Prostate gland (tissue), 2 donors: ENCODE measurements at regions not wholly inside any gene's neighbourhood (a gene's known extent, or its start where the extent isn't known, plus 50 kb on each side); places are given as distances from the start of the nearest gene placed in this dataset.

ENCODE experiments used
- DNase-seq: peaks from one replicate; pipeline ENCODE4 v3.0.0-alpha.2; 2019; ENCODE audit warnings: low spot score
- H3K27ac ChIP-seq, 2 donors: fragments of 200-600 bp; sonication (generic); 2 replicates each; pipeline ENCODE4 v1.5.1; 2017 to 2019
- H3K27me3 ChIP-seq: fragments of 200-600 bp; sonication (generic); replicated peaks from 2 replicates; pipeline ENCODE4 v1.5.1; 2019; ENCODE audit not compliant: insufficient read depth
- H3K36me3 ChIP-seq, 2 donors: fragments of 200-600 bp; sonication (generic); 1 replicate in 1 of 2; 2 replicates in 1 of 2; pipeline versions ENCODE4 v1.5.1 to v1.8.1; 2017 to 2019
- H3K4me1 ChIP-seq: fragments of 200-600 bp; sonication (generic); replicated peaks from 2 replicates; pipeline ENCODE4 v1.5.1; 2019
- H3K4me3 ChIP-seq, 2 donors: fragments of 200-600 bp; sonication (generic); 2 replicates each; pipeline ENCODE4 v1.5.1; 2017 to 2019
- H3K9me3 ChIP-seq: fragments of 200-600 bp; sonication (generic); 2 replicates; pipeline ENCODE4 v1.5.1; 2017
- POLR2A ChIP-seq: fragments of 450-650 bp; IDR thresholded peaks from one replicate; pipeline ENCODE4 v1.6.1; 2016; ENCODE audit warnings: antibody characterized with exemption, mild to moderate bottlenecking
- POLR2AphosphoS5 ChIP-seq: sonication (generic); formaldehyde crosslinking; IDR thresholded peaks from one replicate; pipeline ENCODE4 v1.6.1; 2017; ENCODE audit warnings: antibody characterized with exemption
- WGBS: methylation state at CpG from one replicate; pipeline ENCODE4 v1.1.5; 2018; 5-methylcytosine and 5-hydroxymethylcytosine counted together
- intact Hi-C: fragments of 100-400 bp; cut with DNase I; formaldehyde crosslinking; loops from one replicate; pipeline ENCODE4 v1.14.2; 2022
- TF ChIP-seq, protein P1 (sequence below), 4 experiments: fragments of 200-600 bp in 2 of 4; fragments of 450-650 bp in 2 of 4; sonication (generic) in 2 of 4; IDR thresholded peaks; 1 replicate in 3 of 4; 2 replicates in 1 of 4; pipeline ENCODE4 v1.5.1; 2016 to 2019; ENCODE audit warnings: antibody characterized with exemption in 4 of 4, mild to moderate bottlenecking in 2 of 4, moderate library complexity in 2 of 4

DNA sequence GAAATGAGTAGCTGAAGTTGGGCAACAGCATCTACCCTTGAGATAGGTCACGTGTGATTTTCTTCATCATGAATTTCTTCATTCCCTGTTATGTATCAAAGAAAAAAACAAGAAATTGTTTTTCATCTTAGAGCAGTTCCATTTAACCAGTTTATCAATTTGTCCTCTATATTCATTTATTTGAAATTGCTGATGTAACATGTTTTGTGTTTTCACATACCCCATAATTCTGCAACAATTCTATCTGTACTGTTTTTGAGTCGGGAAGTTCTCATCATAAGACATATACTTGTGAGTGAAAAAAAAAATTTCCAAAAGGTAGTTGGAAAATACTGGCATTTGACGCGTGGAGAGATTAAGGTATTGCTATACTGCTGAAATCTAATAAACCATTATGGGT lies 422.6 kb upstream of the REG3G start:
- TF ChIP-seq POLR2AphosphoS5 (no peak), POLR2A (no peak)
- TF ChIP-seq, protein P1, sequence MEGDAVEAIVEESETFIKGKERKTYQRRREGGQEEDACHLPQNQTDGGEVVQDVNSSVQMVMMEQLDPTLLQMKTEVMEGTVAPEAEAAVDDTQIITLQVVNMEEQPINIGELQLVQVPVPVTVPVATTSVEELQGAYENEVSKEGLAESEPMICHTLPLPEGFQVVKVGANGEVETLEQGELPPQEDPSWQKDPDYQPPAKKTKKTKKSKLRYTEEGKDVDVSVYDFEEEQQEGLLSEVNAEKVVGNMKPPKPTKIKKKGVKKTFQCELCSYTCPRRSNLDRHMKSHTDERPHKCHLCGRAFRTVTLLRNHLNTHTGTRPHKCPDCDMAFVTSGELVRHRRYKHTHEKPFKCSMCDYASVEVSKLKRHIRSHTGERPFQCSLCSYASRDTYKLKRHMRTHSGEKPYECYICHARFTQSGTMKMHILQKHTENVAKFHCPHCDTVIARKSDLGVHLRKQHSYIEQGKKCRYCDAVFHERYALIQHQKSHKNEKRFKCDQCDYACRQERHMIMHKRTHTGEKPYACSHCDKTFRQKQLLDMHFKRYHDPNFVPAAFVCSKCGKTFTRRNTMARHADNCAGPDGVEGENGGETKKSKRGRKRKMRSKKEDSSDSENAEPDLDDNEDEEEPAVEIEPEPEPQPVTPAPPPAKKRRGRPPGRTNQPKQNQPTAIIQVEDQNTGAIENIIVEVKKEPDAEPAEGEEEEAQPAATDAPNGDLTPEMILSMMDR (IDR thresholded peaks at IDR 0.05) = no peak
- H3K4me3 ChIP-seq = no peak overlapping the region
- H3K4me1 ChIP-seq = no peaks in the 10 kb centered on the region
- no peaks in the 10 kb centered on the region for H3K27me3 ChIP-seq
- no peaks in the 10 kb centered on the region for H3K36me3 ChIP-seq
- intact Hi-C loops = no loop called here
- no peaks in the 10 kb centered on the region for H3K9me3 ChIP-seq
- H3K27ac ChIP-seq = no peak overlapping the region
- WGBS = 93% methylated on average over 4 of the region's 4 CpGs
- no peak for DNase-seq

DNA sequence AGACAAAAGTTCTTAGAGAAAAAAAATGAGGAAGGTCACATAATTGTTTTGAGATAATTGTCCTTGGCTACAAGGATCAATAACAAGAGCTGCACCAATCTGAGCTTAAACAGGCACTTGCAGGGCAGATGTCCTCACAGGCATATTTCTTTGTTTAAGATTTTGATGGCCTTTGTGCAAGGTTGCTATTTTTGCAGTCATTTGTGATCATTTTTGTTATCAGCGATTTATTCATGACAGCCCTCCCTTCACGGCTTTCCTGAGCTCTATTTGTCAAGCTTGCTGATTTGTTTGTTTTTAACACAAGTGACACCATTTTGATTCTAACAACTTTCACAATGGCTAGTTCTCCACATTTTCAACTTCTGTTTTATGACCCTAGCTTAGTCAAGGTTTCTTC lies 418.6 kb upstream of the REG3G start:
- no peak for TF ChIP-seq POLR2AphosphoS5
- 31% methylated on average over 2 of the region's 2 CpGs for WGBS
- intact Hi-C loops = no loop called here

DNA sequence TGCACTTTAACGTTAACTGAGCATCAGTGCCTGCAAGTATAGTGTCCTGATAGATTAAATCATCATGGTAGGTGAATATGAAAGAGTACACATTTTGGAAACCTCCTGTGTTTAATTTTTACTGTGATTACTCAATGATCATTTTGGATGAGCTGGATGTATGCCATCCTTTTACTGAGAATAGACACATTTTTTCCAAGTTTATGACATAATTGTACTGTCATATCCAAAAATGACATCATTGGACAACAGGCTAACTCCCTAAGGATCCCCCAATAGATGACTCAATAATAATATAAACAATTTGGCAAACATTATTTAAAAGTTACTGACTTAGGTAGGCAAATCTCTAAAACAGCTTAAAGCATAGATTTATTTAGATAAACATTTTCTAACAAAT lies 410.8 kb upstream of the REG3G start:
- no peak for DNase-seq
- Histone ChIP-seq H3K36me3 (no peaks in the 10 kb centered on the region), H3K9me3 (no peaks in the 10 kb centered on the region), H3K4me3 (no peak overlapping the region), H3K27ac (no peak overlapping the region), H3K27me3 (no peaks in the 10 kb centered on the region), H3K4me1 (no peaks in the 10 kb centered on the region)
- WGBS = 69% methylated on average over 1 of the region's 1 CpG
- TF ChIP-seq POLR2AphosphoS5 (no peak), POLR2A (no peak)
- TF ChIP-seq, protein P1 (IDR thresholded peaks at IDR 0.05) = no peak
- intact Hi-C loops = no loop called here

More for the DNA sequence above, 418.6 kb upstream of the REG3G start:
- H3K27ac ChIP-seq = no peak overlapping the region
- no peaks in the 10 kb centered on the region for H3K27me3 ChIP-seq
- no peaks in the 10 kb centered on the region for H3K9me3 ChIP-seq
- H3K4me1 ChIP-seq = no peaks in the 10 kb centered on the region
- no peak for DNase-seq
- H3K4me3 ChIP-seq = no peak overlapping the region
- H3K36me3 ChIP-seq = no peaks in the 10 kb centered on the region

DNA sequence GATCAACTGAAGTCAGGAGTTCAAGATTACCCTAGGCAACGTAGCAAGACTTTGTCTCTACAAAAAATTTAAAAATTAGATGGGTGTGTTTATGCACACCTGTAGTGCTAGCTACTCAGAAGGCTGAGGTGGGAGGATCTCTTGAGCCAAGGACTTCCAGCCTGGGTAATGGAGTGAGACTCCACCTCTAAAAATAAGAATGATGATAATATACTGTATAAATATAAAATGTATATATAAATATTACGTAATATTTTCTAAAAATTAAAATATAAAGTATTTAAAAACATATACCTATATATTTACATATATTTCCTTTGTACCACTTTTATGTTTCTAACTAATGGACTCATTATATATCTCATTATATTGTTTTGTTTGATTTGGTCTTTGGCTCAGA lies 409.5 kb upstream of the REG3G start:
- WGBS = 87% methylated on average over 2 of the region's 2 CpGs

DNA sequence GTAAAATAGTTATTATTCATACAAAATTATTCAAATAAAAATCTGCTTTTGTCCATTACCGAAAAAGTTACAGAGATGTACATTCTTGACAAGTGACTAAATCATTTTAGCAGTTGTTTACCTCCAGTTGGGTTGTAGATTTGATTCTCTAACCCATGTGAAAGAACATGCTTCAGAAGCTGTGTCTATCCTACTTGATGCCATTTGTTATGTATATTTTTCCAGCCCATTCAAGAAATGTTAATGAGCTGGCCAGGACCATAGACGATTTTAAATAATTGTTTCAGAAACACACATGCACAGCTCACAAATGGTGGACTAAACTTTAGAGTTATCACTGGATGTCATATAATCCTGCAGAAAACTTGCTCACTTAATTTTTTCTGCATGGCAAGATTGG lies 391.1 kb upstream of the REG3G start:
- TF ChIP-seq, protein P1 (IDR thresholded peaks at IDR 0.05) = no peak
- TF ChIP-seq POLR2A (no peak), POLR2AphosphoS5 (no peak)
- no peak for DNase-seq

More for the DNA sequence above, 409.5 kb upstream of the REG3G start:
- H3K36me3 ChIP-seq = no peaks in the 10 kb centered on the region
- H3K27me3 ChIP-seq = no peaks in the 10 kb centered on the region
- no peaks in the 10 kb centered on the region for H3K4me1 ChIP-seq
- intact Hi-C loops = no loop called here
- no peak overlapping the region for H3K4me3 ChIP-seq
- DNase-seq = no peak
- no peaks in the 10 kb centered on the region for H3K9me3 ChIP-seq
- no peak overlapping the region for H3K27ac ChIP-seq
- TF ChIP-seq, protein P1 (IDR thresholded peaks at IDR 0.05) = no peak
- TF ChIP-seq POLR2A (no peak), POLR2AphosphoS5 (no peak)

More for the DNA sequence above, 391.1 kb upstream of the REG3G start:
- H3K4me3 ChIP-seq = no peak overlapping the region
- H3K27ac ChIP-seq = no peak overlapping the region
- no peaks in the 10 kb centered on the region for H3K4me1 ChIP-seq
- no peaks in the 10 kb centered on the region for H3K9me3 ChIP-seq
- 75% methylated on average over 2 of the region's 2 CpGs for WGBS
- H3K27me3 ChIP-seq = no peaks in the 10 kb centered on the region
- H3K36me3 ChIP-seq = no peaks in the 10 kb centered on the region
- intact Hi-C loops = no loop called here
